Stimulated activated CD4-positive, alpha-beta T cell treated with anti-CD3 and anti-CD28 coated beads, TNF-alpha, amount 100 ng/mL, for 48 hours (primary cell): ENCODE measurements at regions not wholly inside any gene's neighbourhood (a gene's known extent, or its start where the extent isn't known, plus 50 kb on each side); places are given as distances from the start of the nearest gene placed in this dataset.
"Not testable (repeated sequence)": the region's sequence is repeated elsewhere in the genome, so short reads cannot be mapped to it uniquely, and the experiment has no call there.

Source experiments
- DNase-seq, 3 donors: peaks; one replicate each; pipeline ENCODE4 v3.0.0-alpha.2; 2020; ENCODE audit warnings: low read depth in 3 of 3

- DNase-seq: no peak
Observed at GRCh38 chr1:229131243-229132105, 139.4 kb upstream of the RAB4A start.

DNA sequence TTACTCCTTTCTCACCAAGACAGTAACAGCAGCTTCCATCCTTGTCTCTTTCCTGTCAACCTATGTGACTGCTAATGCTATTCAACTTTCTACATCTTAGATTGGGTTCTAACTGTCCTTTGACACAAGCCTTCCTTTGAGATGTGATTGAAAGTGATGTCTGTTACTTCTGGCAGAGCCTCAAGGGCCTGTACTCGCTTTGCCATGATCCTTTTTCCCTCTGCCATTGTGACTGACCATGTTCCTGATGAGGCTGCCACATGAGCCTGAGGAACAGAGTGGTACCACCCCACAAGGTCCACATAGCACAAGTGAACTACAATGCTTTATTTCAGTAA is 138.8 kb upstream of the RAB4A start:
- DNase-seq: no peak

DNA sequence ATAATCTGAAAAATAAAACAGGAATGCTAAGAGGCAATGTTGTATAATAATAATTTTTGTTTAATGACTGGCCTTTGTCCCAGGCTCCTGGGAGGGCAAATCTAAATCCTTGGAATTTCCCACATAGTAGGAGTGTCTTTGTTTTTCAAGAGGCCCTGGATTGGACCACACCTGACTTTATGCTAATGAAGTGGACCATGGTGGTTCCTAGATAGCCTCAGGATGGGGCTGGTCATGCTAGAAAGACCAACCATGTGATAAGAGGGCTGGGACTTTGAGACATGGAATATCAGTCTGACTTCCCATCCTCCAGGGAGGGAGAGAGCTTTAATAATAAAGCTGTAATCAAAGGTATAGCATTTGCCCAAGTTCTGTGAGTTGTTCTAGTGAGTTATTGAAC is 138.2 kb upstream of the RAB4A start:
- DNase-seq: no peak

DNA sequence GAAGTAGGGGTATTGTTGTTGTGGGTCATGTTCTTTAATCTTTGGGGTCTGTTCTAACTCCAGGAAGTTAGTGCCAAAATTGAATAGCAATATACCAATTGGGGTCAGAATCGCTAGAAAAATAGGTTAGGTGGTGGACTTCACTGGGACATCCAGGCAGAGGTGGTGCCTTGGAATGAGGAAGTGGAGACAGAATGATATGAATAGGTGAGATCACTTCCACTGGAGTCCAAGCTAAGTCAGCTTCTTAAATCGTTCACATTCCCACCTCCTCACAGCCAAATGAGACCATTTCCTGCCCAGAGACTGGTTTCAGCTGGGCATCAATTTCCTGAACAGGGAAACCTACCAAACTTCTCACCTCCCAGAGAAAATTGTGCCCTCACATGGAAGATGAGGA is 137.8 kb upstream of the RAB4A start:
- no peak for DNase-seq

- DNase-seq: no peak
Observed at GRCh38 chr1:229133811-229134210, 137.1 kb upstream of the RAB4A start.

DNA sequence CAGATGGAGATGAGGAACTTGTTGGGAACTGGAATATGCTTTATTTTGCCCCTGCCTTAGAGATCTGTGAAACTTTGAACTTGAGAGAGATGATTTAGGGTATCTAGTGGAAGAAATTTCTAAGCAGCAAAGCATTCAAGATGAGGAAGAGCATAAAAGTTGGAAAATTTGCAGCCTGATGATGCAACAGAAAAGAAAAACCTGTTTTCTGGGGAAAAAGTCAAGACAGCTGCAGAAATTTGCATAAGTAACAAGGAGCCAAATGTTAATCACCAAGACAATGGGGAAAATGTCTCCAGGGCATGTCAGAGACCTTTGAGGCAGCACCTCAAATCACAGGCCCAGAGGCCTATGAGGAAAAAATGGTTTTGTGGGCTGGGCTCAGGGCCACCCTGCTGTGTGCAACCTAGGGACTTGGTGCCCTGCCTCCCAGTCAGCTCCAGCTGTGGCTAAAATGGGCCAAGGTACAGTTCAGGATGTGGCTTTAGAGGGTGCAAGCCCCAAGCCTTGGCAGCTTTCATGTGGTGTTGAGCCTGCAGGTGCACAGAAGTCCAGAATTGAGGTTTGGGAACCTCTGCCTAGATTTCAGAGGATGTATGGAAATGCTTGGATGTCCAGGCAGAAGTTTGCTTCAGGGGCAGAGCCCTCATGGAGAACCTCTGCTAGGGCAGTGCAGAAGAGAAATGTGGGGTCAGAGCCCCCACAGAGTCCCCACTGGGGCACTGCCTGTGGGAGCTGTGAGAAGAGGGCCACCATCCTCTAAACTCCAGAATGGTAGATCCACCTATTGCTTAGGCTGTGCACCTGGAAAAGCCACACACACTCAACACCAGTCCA is 136.3 kb upstream of the RAB4A start:
- DNase-seq: not testable (repeated sequence)

DNA sequence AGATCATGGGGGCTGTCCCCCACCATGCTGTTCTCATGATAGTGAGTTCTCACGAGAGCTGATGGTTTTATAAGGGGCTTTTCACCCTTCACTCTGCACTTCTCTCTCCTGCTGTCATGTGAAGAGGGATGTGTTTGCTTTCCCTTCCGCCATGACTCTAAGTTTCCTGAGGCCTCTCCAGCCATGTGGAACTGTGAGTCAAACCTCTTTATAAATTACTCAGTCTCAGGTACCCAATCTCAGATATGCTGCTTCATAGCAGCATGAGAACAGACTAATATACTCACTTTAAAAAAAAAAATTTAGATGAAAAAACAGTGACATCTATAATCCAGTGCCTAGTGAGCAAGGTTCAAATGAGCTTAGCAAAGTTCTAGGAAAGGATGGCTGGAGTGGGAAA is 135.1 kb upstream of the RAB4A start:
- DNase-seq: no peak

- no peak for DNase-seq
Observed at GRCh38 chr1:229136822-229137221, 134.1 kb upstream of the RAB4A start.

DNA sequence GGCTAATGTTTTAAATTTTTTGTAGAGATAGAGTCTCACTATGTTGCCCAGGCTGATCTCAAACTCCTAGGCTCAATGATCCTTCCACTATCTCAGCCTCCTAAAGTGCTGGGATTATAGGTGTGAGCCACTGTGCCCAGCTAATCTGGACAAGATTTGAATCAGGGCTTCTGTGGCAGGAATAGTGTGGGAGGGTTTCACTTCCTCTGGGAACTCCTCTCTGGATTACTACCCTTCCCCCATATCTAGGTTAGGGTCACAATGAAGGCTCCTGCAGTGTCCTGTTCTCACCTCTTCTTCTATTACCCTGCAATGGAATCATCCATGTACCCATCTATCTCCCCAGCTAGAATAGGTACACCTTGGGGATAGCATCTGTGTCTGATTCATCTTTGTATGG is 133.6 kb upstream of the RAB4A start:
- DNase-seq: no peak

DNA sequence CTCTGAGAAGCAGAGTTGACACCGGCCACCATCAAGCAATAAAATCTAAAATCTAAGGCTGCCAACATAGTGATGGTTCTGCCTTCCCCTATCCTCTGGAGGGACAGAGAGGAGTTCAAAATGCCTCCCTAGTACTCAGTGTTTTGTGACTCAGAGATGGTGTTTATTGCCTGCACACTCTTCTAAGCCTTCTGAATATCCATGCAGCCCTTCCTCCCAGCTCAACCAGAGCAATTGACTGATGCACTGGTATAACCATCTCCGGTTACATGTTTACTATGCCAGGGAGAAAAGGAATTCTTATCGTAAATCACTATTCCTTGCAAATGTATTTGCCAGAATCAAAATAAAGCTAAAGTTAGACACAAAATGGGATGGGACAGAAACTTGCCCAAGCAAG is 132.9 kb upstream of the RAB4A start:
- no peak for DNase-seq

DNA sequence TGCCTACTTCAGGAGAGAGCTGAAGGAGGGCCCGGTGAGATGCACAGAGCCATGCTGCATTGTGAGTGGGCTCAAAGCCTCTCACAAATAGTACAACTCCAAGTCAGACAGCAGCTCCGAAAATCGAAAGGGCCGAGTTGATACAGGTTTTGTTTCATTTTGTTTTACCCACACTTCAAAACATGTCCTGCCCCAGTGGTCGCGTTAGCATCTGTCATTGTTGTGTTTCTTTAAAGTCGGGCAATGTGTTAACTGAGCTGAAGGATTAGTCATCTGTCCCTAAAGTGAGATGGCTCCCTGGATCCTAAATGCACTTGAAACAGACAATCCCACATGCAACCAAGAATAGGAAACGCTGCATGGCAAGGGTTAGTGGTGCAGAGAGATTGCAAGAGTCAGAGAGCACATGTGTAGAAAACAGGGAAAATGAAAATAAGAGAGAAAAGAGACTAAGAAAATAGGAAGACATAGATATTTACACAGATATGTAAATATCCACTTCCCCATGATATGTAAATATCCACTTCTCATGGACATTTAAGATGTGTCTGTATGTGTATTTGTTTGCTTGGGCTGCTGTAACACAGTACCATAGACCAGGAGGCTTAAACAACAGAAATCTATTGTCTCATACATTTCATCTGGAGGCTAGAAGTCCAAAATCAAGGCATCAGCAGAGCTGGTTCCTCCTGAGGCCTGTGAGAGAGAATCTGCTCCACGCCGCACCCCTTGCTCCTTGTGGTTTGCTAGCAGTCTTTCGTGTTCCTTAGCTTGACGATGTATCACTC is 131.4 kb upstream of the RAB4A start:
- peak in 2 of 3 donors; percentile 3 to 19 for DNase-seq

DNA sequence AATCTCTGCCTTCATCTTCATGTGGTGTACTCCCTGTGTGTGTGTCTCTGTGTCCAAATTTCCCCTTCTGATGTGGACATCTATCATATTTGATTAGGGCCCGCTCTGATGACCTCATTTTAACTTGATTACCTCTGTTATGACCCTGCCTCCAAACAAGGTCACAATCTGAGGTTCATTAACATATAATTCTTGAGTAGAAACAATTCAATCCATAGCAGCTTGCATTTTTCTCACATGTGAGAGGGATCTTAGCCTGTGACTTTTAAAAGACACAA is 130.9 kb upstream of the RAB4A start:
- DNase-seq: no peak

GRCh38 chr1:229141271-229141670 is 129.6 kb upstream of the RAB4A start:
- DNase-seq: no peak

GRCh38 chr1:229141689-229142377 is 129.1 kb upstream of the RAB4A start:
- DNase-seq: no peak

DNA sequence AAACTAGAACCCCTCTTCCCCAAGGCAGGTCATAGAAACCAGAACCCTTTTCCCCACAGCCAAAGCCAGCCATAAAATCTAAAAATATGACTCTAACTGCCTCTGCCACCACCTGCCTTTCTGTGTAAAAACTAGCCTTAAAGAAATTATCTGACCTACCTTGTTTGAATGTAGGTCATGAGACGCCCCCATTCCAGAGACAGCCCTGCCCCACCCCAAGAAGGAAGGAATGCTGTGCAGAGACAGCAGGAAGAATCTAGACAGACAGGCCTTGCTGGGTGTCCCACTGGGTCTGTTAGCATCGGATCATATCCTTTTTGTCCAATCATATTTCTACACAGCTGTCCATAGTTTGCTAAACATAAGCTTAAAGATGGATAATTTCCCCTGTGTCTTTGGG is 128.4 kb upstream of the RAB4A start:
- no peak for DNase-seq

GRCh38 chr1:229146647-229147046 is 124.3 kb upstream of the RAB4A start:
- no peak for DNase-seq

DNA sequence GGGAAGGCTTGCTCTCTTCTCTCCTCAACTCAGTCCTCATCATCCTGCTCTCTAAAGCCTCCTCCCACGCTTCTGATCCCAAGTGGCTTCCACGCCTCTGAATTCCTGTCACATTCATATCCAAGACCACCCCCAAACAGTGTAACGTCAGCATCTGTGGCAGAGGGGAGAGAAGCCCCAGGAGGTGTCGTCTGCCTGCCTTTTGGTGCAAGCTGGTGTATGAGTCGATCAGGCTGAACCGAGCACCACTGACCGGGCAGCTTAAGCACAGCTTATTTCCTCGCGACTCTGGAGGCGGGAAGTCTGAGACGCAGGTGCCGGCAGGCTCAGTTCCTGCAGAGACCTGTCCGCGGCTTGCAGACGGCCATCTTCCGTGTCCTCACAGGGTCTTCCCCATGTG is 123.8 kb upstream of the RAB4A start:
- no peak for DNase-seq

DNA sequence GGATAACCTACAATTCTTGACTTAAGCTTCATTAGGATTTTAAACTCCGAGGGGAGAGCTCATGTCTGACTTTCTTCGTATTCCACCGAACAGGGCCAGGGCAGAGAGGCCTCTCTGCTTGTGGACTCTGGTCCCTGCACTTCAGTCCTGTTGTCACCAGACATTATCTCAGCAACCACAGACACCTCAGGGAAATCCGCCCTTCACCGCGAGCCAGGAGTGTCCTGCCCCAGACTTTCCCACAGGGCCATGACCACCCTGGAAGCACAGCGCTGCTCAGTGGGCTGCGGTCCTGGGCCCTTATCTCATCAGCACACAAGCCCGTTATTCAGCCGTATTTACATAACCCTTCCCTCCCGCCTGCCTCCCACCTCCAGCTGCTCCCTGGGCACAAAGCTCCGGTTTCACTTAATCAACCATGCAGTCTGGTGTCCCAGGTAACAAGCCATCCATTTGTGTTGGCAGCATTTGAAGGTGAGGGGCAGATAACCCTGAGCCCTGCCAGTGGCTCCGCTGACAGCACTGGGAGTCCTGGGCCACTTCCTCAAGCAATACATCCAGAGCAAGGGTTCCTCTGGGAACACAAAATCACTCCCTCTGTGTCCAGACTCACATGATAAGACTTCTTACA is 122.8 kb upstream of the RAB4A start:
- no peak for DNase-seq

- no peak for DNase-seq
Observed at GRCh38 chr1:229148743-229149142, 122.2 kb upstream of the RAB4A start.

GRCh38 chr1:229149435-229149834 is 121.5 kb upstream of the RAB4A start:
- DNase-seq: no peak

GRCh38 chr1:229150518-229150917 is 120.4 kb upstream of the RAB4A start:
- DNase-seq: no peak

DNA sequence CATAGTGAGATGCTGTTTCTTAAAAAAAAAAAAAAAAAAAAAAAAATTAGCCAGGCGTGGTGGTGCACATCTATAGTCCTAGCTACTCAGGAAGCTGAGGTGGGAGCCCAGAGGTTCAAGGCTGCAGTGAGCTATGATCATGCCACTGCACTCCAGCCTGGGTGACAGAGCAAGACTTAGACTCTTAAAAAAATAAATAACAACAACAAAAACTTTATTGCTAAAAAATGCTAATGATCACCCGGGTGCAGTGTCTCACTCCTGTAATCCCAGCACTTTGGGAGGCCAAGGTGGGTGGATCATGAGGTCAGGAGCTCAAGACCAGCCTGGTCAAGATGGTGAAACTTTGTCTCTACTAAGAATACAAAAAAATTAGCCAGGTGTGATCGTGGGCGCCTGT is 119.5 kb upstream of the RAB4A start:
- DNase-seq: not testable (repeated sequence)
